ENCODE measurements at regions not wholly inside any gene's neighbourhood (a gene's known extent, or its start where the extent isn't known, plus 50 kb on each side); places are given as distances from the start of the nearest gene placed in this dataset.

DNA sequence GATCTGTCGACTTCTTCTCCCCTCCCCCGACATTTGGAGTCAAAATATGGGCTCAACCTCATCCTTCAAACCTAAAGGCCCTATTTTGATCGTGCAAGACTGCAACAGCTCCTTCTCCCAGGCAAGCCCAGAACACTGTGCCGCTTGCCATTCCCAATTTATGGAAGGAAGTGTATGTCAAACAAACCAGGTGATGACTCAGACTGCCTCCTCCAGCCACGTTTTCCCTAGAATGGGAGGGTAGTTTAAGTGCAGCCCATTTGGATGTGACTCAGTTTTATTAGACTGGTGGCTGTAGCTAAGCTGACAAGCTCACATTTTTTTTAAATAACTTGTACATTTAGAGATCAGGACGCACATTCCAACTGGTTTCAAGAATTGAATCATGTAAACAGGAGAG lies 570.4 kb upstream of the DIPK2B start:
- TF ChIP-seq, protein P1, sequence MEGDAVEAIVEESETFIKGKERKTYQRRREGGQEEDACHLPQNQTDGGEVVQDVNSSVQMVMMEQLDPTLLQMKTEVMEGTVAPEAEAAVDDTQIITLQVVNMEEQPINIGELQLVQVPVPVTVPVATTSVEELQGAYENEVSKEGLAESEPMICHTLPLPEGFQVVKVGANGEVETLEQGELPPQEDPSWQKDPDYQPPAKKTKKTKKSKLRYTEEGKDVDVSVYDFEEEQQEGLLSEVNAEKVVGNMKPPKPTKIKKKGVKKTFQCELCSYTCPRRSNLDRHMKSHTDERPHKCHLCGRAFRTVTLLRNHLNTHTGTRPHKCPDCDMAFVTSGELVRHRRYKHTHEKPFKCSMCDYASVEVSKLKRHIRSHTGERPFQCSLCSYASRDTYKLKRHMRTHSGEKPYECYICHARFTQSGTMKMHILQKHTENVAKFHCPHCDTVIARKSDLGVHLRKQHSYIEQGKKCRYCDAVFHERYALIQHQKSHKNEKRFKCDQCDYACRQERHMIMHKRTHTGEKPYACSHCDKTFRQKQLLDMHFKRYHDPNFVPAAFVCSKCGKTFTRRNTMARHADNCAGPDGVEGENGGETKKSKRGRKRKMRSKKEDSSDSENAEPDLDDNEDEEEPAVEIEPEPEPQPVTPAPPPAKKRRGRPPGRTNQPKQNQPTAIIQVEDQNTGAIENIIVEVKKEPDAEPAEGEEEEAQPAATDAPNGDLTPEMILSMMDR (IDR thresholded peaks at IDR 0.05) = no peak
- peak in 1 of 2 donors; percentile 48 for TF ChIP-seq POLR2A (IDR thresholded peaks at IDR 0.05)
- H3K27me3 ChIP-seq = no peaks in the 10 kb centered on the region
- peak overlapping the region; percentile 31 to 44 for H3K4me3 ChIP-seq
- H3K4me1 ChIP-seq = no peaks in the 10 kb centered on the region
- H3K9me3 ChIP-seq = no peaks in the 10 kb centered on the region
- DNase-seq = peak; percentile 38 to 73
- intact Hi-C loops (cut with DNase I; ENCODE audit: low total_unique reads) = no loop called here
- peak overlapping the region; percentile 81 to 83 for H3K27ac ChIP-seq
- no peaks in the 10 kb centered on the region for H3K36me3 ChIP-seq

DNA sequence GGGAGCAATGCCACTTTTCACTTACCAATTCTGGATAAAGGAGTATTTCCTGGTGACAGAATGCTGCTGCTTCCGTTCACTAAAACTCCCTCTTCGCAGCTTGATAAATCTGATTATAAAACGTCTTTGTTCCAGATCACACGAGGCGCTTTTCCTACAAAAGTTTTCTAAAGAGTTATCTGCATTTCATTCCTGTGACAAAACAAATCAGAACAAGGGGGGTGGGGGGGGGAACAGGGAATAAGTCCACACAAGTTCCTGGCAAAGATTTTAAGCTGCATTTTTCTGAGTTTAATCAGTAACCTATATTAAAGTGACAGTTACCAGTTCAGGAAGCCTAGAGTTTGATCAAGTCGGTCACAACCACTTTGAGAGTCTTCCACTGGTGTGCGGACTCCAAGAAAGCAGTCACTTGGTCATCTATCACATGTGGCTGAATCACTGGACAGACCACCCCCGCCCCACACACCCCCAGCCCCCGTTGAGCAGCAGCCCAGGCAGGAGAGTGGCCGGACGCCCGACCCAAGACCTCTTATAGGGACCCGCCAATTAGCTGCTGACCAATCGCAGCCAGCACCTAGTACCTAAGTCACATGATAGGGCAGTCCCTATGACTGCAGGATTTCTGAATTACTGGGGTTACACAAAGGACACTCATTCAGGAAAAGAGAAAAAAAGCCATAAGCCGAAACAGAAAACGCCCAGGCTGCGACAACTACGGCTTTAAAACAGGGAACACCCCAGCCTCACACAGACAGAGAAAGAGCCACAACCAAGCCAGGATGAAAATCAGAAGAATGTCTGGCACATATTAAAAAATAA lies 569.3 kb upstream of the DIPK2B start:
- intact Hi-C loops (cut with DNase I; ENCODE audit: low total_unique reads) = no loop called here
- peak overlapping the region; percentile 81 to 83 for H3K27ac ChIP-seq
- no peaks in the 10 kb centered on the region for H3K9me3 ChIP-seq
- no peaks in the 10 kb centered on the region for H3K4me1 ChIP-seq
- TF ChIP-seq POLR2A (IDR thresholded peaks at IDR 0.05) = peak; percentile 47 to 54
- TF ChIP-seq, protein P1 (IDR thresholded peaks at IDR 0.05) = no peak
- DNase-seq = peak; percentile 76 to 83
- H3K36me3 ChIP-seq = no peaks in the 10 kb centered on the region
- peak overlapping the region; percentile 31 to 44 for H3K4me3 ChIP-seq
- no peaks in the 10 kb centered on the region for H3K27me3 ChIP-seq

DNA sequence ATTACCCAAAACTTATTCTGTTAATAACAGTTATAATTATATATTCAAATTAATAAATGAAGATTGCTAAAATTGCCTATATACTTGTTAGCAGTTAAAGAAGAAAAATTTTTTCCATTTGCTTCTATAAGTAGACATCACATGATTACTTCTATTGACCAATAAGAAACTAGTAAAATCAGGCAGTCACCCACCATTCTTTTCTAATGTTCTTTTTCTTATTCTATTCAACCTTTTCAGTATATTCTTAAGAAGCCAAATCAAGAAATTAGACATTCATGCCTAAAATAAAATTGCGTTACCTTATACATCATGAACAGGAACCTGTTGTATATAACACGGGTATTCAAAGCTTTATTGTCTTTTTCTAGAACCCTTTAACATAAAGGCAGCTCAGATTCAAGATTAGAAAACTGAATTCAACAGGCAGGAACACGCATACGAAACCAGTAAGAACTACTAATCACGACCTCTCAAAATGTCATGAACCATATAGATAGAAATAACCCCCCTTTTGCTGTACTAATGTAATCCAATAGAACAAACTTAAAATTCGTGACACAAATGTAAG lies 568.1 kb upstream of the DIPK2B start:
- no peak for DNase-seq
- H3K4me1 ChIP-seq = no peaks in the 10 kb centered on the region

DNA sequence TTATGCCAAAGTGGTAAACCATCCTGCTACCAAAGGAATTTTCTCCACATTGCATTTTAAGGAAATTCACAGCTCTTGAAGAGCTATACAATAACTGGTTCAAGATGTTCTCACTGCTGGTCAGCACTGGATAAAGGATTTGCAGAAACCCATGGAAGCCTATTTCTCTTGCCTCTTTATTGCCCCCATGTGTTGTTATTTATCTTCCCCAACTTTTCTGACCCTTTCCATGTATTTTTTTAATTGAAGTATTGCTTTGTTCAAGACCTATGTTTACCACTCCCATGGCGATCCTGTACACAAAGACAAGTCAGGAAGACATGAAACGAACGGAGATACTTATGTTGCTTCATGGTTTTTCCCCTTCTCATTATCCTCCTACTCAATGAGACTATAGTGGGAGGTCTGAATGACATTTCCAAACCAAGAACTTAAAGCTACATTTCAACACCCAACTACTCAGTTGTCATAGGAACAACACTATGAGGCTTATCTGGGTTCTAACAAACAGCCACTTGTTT lies 566.4 kb upstream of the DIPK2B start:
- H3K4me3 ChIP-seq = peak overlapping the region; percentile 31 to 44
- intact Hi-C loops (cut with DNase I; ENCODE audit: low total_unique reads) = no loop called here
- peak overlapping the region; percentile 81 to 83 for H3K27ac ChIP-seq
- no peaks in the 10 kb centered on the region for H3K27me3 ChIP-seq
- H3K4me1 ChIP-seq = no peaks in the 10 kb centered on the region
- no peak for DNase-seq
- H3K9me3 ChIP-seq = no peaks in the 10 kb centered on the region
- TF ChIP-seq, protein P1 (IDR thresholded peaks at IDR 0.05) = no peak
- TF ChIP-seq POLR2A (IDR thresholded peaks at IDR 0.05) = no peak
- no peaks in the 10 kb centered on the region for H3K36me3 ChIP-seq

More for the DNA sequence above, 568.1 kb upstream of the DIPK2B start:
- peak overlapping the region; percentile 81 to 83 for H3K27ac ChIP-seq
- peak overlapping the region; percentile 31 to 44 for H3K4me3 ChIP-seq
- intact Hi-C loops (cut with DNase I; ENCODE audit: low total_unique reads) = no loop called here
- no peaks in the 10 kb centered on the region for H3K9me3 ChIP-seq
- TF ChIP-seq, protein P1 (IDR thresholded peaks at IDR 0.05) = no peak
- TF ChIP-seq POLR2A (IDR thresholded peaks at IDR 0.05) = no peak
- H3K36me3 ChIP-seq = no peaks in the 10 kb centered on the region
- no peaks in the 10 kb centered on the region for H3K27me3 ChIP-seq

DNA sequence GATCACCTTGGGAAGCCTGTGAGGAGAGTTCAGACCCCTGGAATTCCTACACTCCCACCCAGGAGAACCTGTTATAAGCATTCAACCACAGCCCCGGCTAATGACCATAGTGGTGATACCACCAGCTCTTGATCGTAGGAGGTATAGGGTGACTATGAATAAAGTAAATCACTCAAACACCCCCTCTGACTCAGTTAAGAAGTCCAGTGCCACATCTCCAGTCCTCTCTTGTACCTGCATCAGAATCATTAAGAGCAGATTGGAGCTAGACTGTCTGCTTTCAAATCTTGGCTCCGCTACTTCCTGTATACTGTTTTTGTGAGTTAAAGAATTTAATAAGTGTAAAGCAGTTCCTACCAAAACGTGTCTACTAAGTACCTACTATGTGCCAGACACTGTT lies 565.1 kb upstream of the DIPK2B start:
- TF ChIP-seq, protein P1 (IDR thresholded peaks at IDR 0.05) = no peak
- TF ChIP-seq POLR2A (IDR thresholded peaks at IDR 0.05) = no peak
- intact Hi-C loops (cut with DNase I; ENCODE audit: low total_unique reads) = no loop called here
- DNase-seq = no peak
- H3K9me3 ChIP-seq = no peaks in the 10 kb centered on the region
- no peaks in the 10 kb centered on the region for H3K36me3 ChIP-seq
- H3K4me1 ChIP-seq = no peaks in the 10 kb centered on the region
- H3K4me3 ChIP-seq = no peak overlapping the region
- peak overlapping the region in 1 of 2 donors; percentile 29 for H3K27ac ChIP-seq
- no peaks in the 10 kb centered on the region for H3K27me3 ChIP-seq
